Stomach (tissue), 4 donors: ENCODE measurements at regions not wholly inside any gene's neighbourhood (a gene's known extent, or its start where the extent isn't known, plus 50 kb on each side); places are given as distances from the start of the nearest gene placed in this dataset.

Experiments used
- CTCF ChIP-seq, 7 experiments: fragments of 450-650 bp in 4 of 7; fragments of 200-600 bp in 3 of 7; sonication (generic) in 3 of 7; IDR thresholded peaks; one replicate each; pipeline ENCODE4 v1.5.1; 2016 to 2019; ENCODE audit warnings: antibody characterized with exemption in 7 of 7, control low read depth in 2 of 7, mild to moderate bottlenecking in 1 of 7
- EP300 ChIP-seq: sonication (generic); formaldehyde crosslinking; IDR thresholded peaks from one replicate; pipeline ENCODE4 v1.6.1; 2017; ENCODE audit warnings: antibody characterized with exemption
- POLR2A ChIP-seq, 4 donors: fragments of 450-650 bp; IDR thresholded peaks; one replicate each; pipeline ENCODE4 v1.6.1; 2016; ENCODE audit warnings: antibody characterized with exemption in 4 of 4, control low read depth in 2 of 4, mild to moderate bottlenecking in 1 of 4, moderate library complexity in 1 of 4
- POLR2AphosphoS5 ChIP-seq, 3 donors: sonication (generic); formaldehyde crosslinking; IDR thresholded peaks; one replicate each; pipeline ENCODE4 v1.6.1; 2016; ENCODE audit warnings: antibody characterized with exemption in 3 of 3

GRCh38 chr3:104631254-104631653 lies 735.5 kb upstream of the ALCAM start:
- no peak for TF ChIP-seq POLR2AphosphoS5 (IDR thresholded peaks at IDR 0.05)
- no peak for TF ChIP-seq CTCF (IDR thresholded peaks at IDR 0.05)
- TF ChIP-seq POLR2A (IDR thresholded peaks at IDR 0.05), result no peak
- TF ChIP-seq EP300, result no peak
